Stomach (tissue), 4 donors: ENCODE measurements at regions not wholly inside any gene's neighbourhood (a gene's known extent, or its start where the extent isn't known, plus 50 kb on each side); places are given as distances from the start of the nearest gene placed in this dataset.

Experiments
- CTCF ChIP-seq, 7 experiments: fragments of 450-650 bp in 4 of 7; fragments of 200-600 bp in 3 of 7; sonication (generic) in 3 of 7; IDR thresholded peaks; one replicate each; pipeline ENCODE4 v1.5.1; 2016 to 2019; ENCODE audit warnings: antibody characterized with exemption in 7 of 7, control low read depth in 2 of 7, mild to moderate bottlenecking in 1 of 7
- POLR2A ChIP-seq, 4 donors: fragments of 450-650 bp; IDR thresholded peaks; one replicate each; pipeline ENCODE4 v1.6.1; 2016; ENCODE audit warnings: antibody characterized with exemption in 4 of 4, control low read depth in 2 of 4, mild to moderate bottlenecking in 1 of 4, moderate library complexity in 1 of 4

- TF ChIP-seq CTCF (IDR thresholded peaks at IDR 0.05) (no peak), POLR2A (IDR thresholded peaks at IDR 0.05) (no peak)
These were observed 179.9 kb downstream of the IRS2 start for GRCh38 chr13:109606520-109606919.
